ENCODE measurements at regions not wholly inside any gene's neighbourhood (a gene's known extent, or its start where the extent isn't known, plus 50 kb on each side); places are given as distances from the start of the nearest gene placed in this dataset.

DNA sequence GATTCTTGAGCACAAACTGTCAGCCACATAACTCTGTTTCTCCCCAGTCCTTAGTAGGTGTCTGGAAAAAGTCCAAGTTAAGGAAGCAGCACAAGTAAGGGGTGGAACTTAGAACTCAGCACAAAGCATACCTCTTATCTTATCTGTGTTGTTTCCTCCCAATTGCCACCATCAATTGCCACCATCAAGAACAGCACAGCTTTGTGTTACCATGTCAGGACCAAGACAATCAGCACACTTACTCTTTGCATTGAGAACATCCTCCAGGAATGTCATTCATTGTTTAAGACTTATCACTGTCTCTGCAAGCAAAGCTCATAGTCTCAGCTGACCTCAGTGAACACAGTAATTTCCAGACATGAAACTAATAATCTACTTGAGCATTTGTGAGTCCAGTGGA, 212.7 kb upstream of the FSHR start:
- H3K4me1 ChIP-seq: no peaks in the 10 kb centered on the region
- H3K36me3 ChIP-seq: no peaks in the 10 kb centered on the region
- H3K27ac ChIP-seq: no peak overlapping the region
- TF ChIP-seq Cebpa-rat (IDR thresholded peaks at IDR 0.05): no peak
- H4K20me1 ChIP-seq: no peaks in the 10 kb centered on the region
- no peaks in the 10 kb centered on the region for H3K9me3 ChIP-seq
- H3K27me3 ChIP-seq: no peaks in the 10 kb centered on the region
- no peak overlapping the region for H3K4me3 ChIP-seq
- H3K4me2 ChIP-seq: no peak overlapping the region
- no peak overlapping the region for H3K9ac ChIP-seq

DNA sequence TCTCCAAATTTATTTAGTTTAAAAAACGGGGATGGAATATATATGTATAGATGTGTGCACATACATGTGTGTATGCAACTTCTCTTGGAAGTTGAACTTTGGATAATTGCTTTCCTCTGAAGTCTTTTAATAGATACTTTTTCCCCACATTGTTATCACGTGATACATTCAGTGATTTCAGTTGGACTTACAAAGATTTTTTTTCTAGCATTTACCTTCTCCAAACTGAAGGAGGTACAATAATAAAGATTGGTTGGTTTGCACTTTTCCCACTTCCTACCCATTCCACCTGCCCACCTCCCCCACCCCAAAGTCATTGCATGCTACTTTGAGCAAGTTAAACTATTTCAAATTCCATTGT, 206.1 kb upstream of the FSHR start:
- Histone ChIP-seq H4K20me1 (no peaks in the 10 kb centered on the region), H3K4me3 (no peak overlapping the region), H3K27ac (no peak overlapping the region), H3K4me1 (no peaks in the 10 kb centered on the region), H3K9ac (no peak overlapping the region), H3K9me3 (no peaks in the 10 kb centered on the region), H3K4me2 (no peak overlapping the region), H3K36me3 (no peaks in the 10 kb centered on the region), H3K27me3 (no peaks in the 10 kb centered on the region)
- no peak for TF ChIP-seq Cebpa-rat (IDR thresholded peaks at IDR 0.05)

DNA sequence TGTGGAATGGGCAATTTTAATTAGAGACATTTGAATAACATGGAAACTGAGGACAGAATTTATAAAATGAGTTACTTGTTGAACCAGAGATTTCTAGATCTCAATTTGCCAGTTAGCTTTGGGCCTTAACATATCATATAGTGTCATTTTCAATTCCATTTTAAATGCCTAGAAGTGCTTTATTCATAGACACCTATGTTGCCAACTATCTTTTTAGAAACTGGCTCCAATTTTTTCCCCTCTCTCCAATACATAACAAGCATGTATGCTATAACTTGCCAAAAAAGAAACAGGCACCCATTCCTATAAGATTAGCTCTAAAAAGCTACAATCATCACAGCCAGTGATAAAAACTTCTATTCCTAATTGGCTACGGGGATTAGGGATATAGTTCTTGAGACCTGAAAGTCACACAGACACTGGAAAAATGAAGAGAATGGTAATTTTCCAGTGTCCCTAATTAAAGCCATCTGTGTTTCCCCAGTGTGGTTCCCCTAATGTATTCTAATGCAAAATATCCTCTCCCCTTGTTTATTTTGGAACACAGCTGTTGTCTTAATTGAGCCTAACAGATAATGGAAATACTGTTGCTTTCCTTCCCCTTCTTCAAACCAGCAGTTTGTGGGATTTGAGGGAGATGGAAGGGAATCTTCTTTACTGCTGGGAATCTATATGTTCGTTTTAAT, 205.5 kb upstream of the FSHR start:
- H3K27me3 ChIP-seq: no peaks in the 10 kb centered on the region
- H3K9ac ChIP-seq: no peak overlapping the region
- H3K4me3 ChIP-seq: no peak overlapping the region
- no peaks in the 10 kb centered on the region for H4K20me1 ChIP-seq
- no peaks in the 10 kb centered on the region for H3K36me3 ChIP-seq
- no peak overlapping the region for H3K4me2 ChIP-seq
- no peaks in the 10 kb centered on the region for H3K9me3 ChIP-seq
- no peaks in the 10 kb centered on the region for H3K4me1 ChIP-seq
- H3K27ac ChIP-seq: no peak overlapping the region
- TF ChIP-seq Cebpa-rat (IDR thresholded peaks at IDR 0.05): no peak

DNA sequence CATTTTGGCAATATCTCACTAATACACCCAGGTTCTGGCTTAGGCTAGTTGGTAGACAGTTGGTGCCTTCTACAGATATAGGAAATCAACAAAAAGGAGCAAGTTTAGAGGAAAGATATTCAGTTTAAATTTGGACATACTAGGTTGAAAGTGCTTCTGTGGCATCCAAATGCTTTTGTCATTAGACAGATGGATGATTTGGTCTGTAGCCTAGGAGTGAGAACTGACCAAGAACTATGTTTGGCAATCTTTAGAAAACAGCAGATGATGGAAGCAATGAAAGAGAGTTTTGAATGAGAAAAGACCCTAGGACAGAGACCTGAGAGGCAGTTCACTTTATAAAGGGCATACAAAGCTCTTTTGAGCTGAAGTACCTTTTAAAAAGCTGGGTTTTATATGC, 201.3 kb upstream of the FSHR start:
- no peak overlapping the region for H3K27ac ChIP-seq
- TF ChIP-seq Cebpa-rat (IDR thresholded peaks at IDR 0.05): no peak
- H3K36me3 ChIP-seq: no peaks in the 10 kb centered on the region
- H3K9me3 ChIP-seq: no peaks in the 10 kb centered on the region
- H3K9ac ChIP-seq: no peak overlapping the region
- no peak overlapping the region for H3K4me3 ChIP-seq
- no peaks in the 10 kb centered on the region for H3K4me1 ChIP-seq
- H3K4me2 ChIP-seq: no peak overlapping the region
- H3K27me3 ChIP-seq: no peaks in the 10 kb centered on the region
- no peaks in the 10 kb centered on the region for H4K20me1 ChIP-seq

DNA sequence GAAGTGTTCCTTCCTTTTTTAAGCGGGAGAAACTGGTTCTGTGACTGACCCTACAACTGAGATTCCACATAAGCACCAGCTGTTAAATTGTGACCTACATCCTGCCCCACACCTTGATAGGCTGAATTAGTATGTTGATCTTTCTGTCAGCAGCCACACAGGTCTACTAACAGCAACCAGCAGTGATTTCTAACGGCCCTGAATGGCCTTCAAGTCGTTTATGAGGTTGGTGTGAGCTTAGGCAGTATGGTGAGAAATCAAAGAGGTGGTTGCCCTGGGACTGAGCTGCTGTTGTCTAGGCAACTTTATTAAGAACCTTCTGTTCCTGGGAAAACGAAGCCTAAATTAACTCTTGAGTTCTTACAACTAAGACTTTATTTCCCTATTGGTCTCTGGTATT, 197.2 kb upstream of the FSHR start:
- H3K4me1 ChIP-seq: no peaks in the 10 kb centered on the region
- no peak overlapping the region for H3K4me3 ChIP-seq
- no peaks in the 10 kb centered on the region for H3K27me3 ChIP-seq
- H4K20me1 ChIP-seq: no peaks in the 10 kb centered on the region
- no peaks in the 10 kb centered on the region for H3K36me3 ChIP-seq
- no peak overlapping the region for H3K27ac ChIP-seq
- H3K4me2 ChIP-seq: no peak overlapping the region
- no peak for TF ChIP-seq Cebpa-rat (IDR thresholded peaks at IDR 0.05)
- no peaks in the 10 kb centered on the region for H3K9me3 ChIP-seq
- no peak overlapping the region for H3K9ac ChIP-seq

DNA sequence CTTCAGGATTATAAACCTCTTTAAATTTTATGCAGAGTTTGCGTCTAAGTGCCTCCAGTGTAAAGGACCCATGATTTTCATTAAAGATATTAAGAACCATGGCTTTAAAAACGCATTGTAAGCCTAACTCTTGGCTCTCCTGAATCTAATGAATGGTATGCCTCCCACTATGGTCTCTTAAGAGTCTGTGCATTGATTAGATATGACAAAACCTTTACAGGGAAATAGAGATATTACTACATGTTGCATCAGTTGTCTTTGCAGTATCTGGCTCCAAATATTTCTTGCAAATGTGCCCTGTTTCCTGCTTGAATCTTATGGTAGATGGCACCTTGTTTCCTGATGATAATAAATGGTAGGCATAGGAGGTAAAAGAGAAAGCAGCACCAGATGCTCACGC, 189.3 kb upstream of the FSHR start:
- Histone ChIP-seq H3K4me3 (no peak overlapping the region), H3K27me3 (no peaks in the 10 kb centered on the region), H3K4me1 (no peaks in the 10 kb centered on the region), H3K9me3 (no peaks in the 10 kb centered on the region), H3K27ac (no peak overlapping the region), H3K4me2 (no peak overlapping the region), H3K36me3 (no peaks in the 10 kb centered on the region), H3K9ac (no peak overlapping the region), H4K20me1 (no peaks in the 10 kb centered on the region)
- TF ChIP-seq Cebpa-rat (IDR thresholded peaks at IDR 0.05): no peak

DNA sequence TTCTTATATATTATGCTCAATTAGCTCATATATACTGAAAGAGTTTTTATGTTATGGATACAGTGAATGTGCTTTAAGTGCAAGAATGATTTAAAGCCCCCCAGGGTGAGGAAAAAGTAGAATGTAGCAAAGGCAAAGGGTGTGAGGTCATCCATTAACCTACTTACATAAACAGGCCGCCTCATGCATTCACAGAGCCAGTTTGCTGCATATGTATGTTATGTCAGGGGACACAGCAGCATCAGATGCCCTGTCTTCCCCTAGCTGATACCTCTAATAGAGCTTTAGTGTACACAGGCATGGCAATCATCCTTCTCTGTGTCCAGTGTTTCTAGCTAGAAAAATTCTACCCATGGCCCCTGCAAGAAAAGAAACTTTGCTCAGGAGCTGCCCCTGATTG, 187.8 kb upstream of the FSHR start:
- no peaks in the 10 kb centered on the region for H3K36me3 ChIP-seq
- H3K9ac ChIP-seq: no peak overlapping the region
- no peak overlapping the region for H3K4me3 ChIP-seq
- H4K20me1 ChIP-seq: no peaks in the 10 kb centered on the region
- H3K27ac ChIP-seq: no peak overlapping the region
- TF ChIP-seq Cebpa-rat (IDR thresholded peaks at IDR 0.05): no peak
- H3K4me1 ChIP-seq: no peaks in the 10 kb centered on the region
- H3K4me2 ChIP-seq: no peak overlapping the region
- no peaks in the 10 kb centered on the region for H3K9me3 ChIP-seq
- no peaks in the 10 kb centered on the region for H3K27me3 ChIP-seq

DNA sequence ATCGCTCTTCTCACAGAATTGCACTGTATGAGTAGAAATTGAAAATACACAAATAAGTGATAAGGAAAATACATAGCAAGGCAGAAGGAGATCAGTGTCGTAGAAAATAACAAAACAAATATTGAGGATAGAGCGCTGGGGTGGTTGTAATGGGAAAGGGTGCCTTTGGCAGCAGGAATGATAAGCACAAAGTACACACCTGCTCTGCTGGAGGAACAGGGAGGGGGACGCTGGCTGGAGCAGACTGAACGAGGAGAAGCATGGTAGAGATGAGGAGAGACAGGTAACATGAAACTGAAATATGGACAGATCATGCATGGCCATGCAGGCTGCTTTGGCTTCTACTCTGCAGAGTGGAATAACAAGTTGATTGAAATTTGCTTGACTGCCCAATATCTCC, 181.2 kb upstream of the FSHR start:
- Histone ChIP-seq H4K20me1 (no peaks in the 10 kb centered on the region), H3K27ac (no peak overlapping the region), H3K4me2 (no peak overlapping the region), H3K4me3 (no peak overlapping the region), H3K4me1 (no peaks in the 10 kb centered on the region), H3K9me3 (no peaks in the 10 kb centered on the region), H3K9ac (no peak overlapping the region), H3K27me3 (no peaks in the 10 kb centered on the region), H3K36me3 (no peaks in the 10 kb centered on the region)
- no peak for TF ChIP-seq Cebpa-rat (IDR thresholded peaks at IDR 0.05)

DNA sequence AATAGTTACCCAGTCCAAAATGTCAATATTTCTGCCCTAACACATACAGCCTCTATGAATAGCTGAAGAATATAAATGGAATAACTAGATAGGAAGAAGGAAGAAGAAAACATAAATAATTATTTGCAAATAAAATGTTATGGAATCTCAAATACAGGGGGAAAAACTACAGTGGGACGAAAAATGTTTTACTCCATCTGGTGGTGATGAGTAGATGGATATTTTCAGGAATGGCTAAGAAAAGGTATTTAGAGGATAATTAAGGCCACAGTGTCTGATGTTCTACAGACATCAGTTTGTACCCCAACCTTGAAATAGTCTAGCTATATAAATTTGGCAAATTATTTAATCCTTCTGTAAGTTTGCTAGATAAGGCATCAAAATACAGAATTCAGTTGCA, 178.1 kb upstream of the FSHR start:
- H3K27me3 ChIP-seq: no peaks in the 10 kb centered on the region
- no peak overlapping the region for H3K4me3 ChIP-seq
- H3K9ac ChIP-seq: no peak overlapping the region
- TF ChIP-seq Cebpa-rat (IDR thresholded peaks at IDR 0.05): no peak
- no peaks in the 10 kb centered on the region for H3K4me1 ChIP-seq
- no peaks in the 10 kb centered on the region for H3K9me3 ChIP-seq
- no peaks in the 10 kb centered on the region for H4K20me1 ChIP-seq
- no peak overlapping the region for H3K4me2 ChIP-seq
- H3K36me3 ChIP-seq: no peaks in the 10 kb centered on the region
- H3K27ac ChIP-seq: no peak overlapping the region

DNA sequence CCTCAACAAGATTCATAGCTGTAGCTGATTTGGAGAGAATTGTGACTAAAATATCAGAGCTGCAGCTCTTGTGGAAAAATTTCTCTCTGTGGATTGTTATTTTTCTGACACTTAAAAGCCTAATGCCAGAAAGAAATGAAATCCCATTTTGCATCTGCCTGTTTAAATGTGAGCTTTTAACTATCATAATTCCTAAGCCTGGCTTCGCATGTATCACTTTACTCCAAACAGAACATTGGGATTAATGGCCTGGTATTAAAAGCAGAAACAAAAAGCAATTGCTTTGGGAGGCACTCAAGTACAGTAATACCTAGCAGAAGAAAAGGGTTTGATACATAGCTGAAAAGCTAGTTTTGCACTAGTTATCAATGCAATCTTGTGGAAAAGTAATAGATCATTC, 164.2 kb upstream of the FSHR start:
- no peak for TF ChIP-seq Cebpa-rat (IDR thresholded peaks at IDR 0.05)
- no peaks in the 10 kb centered on the region for H3K4me1 ChIP-seq
- H3K27ac ChIP-seq: no peak overlapping the region
- no peaks in the 10 kb centered on the region for H3K36me3 ChIP-seq
- no peak overlapping the region for H3K9ac ChIP-seq
- no peaks in the 10 kb centered on the region for H4K20me1 ChIP-seq
- no peak overlapping the region for H3K4me3 ChIP-seq
- 0 out of 2 replicates have a peak, but pooled peaks cover 5% of the 10 kb centered on the region for H3K9me3 ChIP-seq
- H3K27me3 ChIP-seq: no peaks in the 10 kb centered on the region
- H3K4me2 ChIP-seq: no peak overlapping the region

DNA sequence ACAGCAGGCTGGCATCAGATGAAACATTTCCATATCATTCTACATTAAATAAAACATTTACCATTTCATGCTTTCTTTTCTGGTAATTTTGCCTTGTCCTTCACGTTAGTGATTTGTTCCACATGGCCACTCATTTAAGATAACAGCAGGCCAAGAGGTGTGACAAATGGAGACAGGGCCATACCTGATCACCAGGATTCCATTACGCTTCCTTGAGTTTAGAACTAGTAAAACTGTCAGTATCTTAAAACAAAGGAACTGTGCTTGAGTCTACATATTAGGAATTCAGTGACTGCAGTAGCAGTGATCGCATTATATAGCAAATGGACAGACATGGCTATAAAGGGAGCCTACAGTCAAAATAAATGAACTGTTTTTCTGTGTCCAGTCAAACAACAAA, 155.1 kb upstream of the FSHR start:
- Histone ChIP-seq H3K36me3 (no peaks in the 10 kb centered on the region), H3K4me3 (no peak overlapping the region), H4K20me1 (no peaks in the 10 kb centered on the region), H3K9me3 (no peaks in the 10 kb centered on the region), H3K4me1 (no peaks in the 10 kb centered on the region), H3K9ac (no peak overlapping the region), H3K27me3 (no peaks in the 10 kb centered on the region), H3K4me2 (no peak overlapping the region), H3K27ac (no peak overlapping the region)
- TF ChIP-seq Cebpa-rat (IDR thresholded peaks at IDR 0.05): no peak
